ENCODE measurements at regions not wholly inside any gene's neighbourhood (a gene's known extent, or its start where the extent isn't known, plus 50 kb on each side); places are given as distances from the start of the nearest gene placed in this dataset.
A peak's percentile ranks its signal among the peaks of the same experiment; 100 is the strongest.

GRCh38 chr6:27687154-27688013 is 214.5 kb upstream of the ZNF184 start (continued):
- TF ChIP-seq FOXP1 (IDR thresholded peaks at IDR 0.05): no peak
- no peak for TF ChIP-seq FOXP1 (CRISPR knock-in tag; IDR thresholded peaks at IDR 0.05)
- no peak for TF ChIP-seq ZNF142 (CRISPR knock-in tag; IDR thresholded peaks at IDR 0.05)
- no peak for TF ChIP-seq HINFP (CRISPR knock-in tag; IDR thresholded peaks at IDR 0.05; ENCODE audit: low read depth)
- no peak; the same call in 1 of the 2 replicates for TF ChIP-seq ZMAT3 (CRISPR knock-in tag; conservative IDR thresholded peaks at IDR 0.05)
- TF ChIP-seq RELA (CRISPR knock-in tag; IDR thresholded peaks at IDR 0.05): 0 out of 2 replicates have a peak, but pooled peaks have one; percentile 66
- TF ChIP-seq EZH2 (conservative IDR thresholded peaks at IDR 0.05; ENCODE audit: low read depth, low read length): no peak
- TF ChIP-seq HNRNPK (IDR thresholded peaks at IDR 0.05; ENCODE audit: low read depth, low read length, poor library complexity, severe bottlenecking): no peak
- no peak for TF ChIP-seq TGIF2 (CRISPR knock-in tag; IDR thresholded peaks at IDR 0.05)
- no peak for TF ChIP-seq ZBTB42 (CRISPR knock-in tag; IDR thresholded peaks at IDR 0.05)
- no peak for TF ChIP-seq AKAP8 (CRISPR knock-in tag; IDR thresholded peaks at IDR 0.05)
- TF ChIP-seq ZNF704 (CRISPR knock-in tag; IDR thresholded peaks at IDR 0.05; ENCODE audit: borderline replicate concordance): no peak
- TF ChIP-seq RFX1 (IDR thresholded peaks at IDR 0.05): no peak
- TF ChIP-seq NKX3-1 (CRISPR knock-in tag; IDR thresholded peaks at IDR 0.05): no peak
- no peak for TF ChIP-seq NCOR1 (IDR thresholded peaks at IDR 0.05; ENCODE audit: borderline replicate concordance, low read length)
- TF ChIP-seq U2AF1 (optimal IDR thresholded peaks at IDR 0.05; ENCODE audit: low read depth, low read length): no peak
- TF ChIP-seq ZNF44 (CRISPR knock-in tag; IDR thresholded peaks at IDR 0.05): no peak; the same call in 1 of the 2 replicates
- TF ChIP-seq, protein P1, sequence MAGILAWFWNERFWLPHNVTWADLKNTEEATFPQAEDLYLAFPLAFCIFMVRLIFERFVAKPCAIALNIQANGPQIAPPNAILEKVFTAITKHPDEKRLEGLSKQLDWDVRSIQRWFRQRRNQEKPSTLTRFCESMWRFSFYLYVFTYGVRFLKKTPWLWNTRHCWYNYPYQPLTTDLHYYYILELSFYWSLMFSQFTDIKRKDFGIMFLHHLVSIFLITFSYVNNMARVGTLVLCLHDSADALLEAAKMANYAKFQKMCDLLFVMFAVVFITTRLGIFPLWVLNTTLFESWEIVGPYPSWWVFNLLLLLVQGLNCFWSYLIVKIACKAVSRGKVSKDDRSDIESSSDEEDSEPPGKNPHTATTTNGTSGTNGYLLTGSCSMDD (CRISPR knock-in tag; IDR thresholded peaks at IDR 0.05): no peak
- TF ChIP-seq, protein P2, sequence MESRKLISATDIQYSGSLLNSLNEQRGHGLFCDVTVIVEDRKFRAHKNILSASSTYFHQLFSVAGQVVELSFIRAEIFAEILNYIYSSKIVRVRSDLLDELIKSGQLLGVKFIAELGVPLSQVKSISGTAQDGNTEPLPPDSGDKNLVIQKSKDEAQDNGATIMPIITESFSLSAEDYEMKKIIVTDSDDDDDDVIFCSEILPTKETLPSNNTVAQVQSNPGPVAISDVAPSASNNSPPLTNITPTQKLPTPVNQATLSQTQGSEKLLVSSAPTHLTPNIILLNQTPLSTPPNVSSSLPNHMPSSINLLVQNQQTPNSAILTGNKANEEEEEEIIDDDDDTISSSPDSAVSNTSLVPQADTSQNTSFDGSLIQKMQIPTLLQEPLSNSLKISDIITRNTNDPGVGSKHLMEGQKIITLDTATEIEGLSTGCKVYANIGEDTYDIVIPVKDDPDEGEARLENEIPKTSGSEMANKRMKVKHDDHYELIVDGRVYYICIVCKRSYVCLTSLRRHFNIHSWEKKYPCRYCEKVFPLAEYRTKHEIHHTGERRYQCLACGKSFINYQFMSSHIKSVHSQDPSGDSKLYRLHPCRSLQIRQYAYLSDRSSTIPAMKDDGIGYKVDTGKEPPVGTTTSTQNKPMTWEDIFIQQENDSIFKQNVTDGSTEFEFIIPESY (CRISPR knock-in tag; IDR thresholded peaks at IDR 0.05): 0 out of 2 replicates have a peak, but pooled peaks have one; percentile 22

Measured in HepG2 (cell line).